HG02571 (cell line): ENCODE measurements at regions not wholly inside any gene's neighbourhood (a gene's known extent, or its start where the extent isn't known, plus 50 kb on each side); places are given as distances from the start of the nearest gene placed in this dataset.
"Not testable (repeated sequence)": the region's sequence is repeated elsewhere in the genome, so short reads cannot be mapped to it uniquely, and the experiment has no call there.

Experiments used
- ATAC-seq: cut with Tn5 transposase; IDR thresholded peaks from one replicate; pipeline ENCODE4 v1.9.1; 2021; ENCODE audit warnings: mild to moderate bottlenecking, moderate library complexity; ENCODE audit not compliant: unreplicated experiment

GRCh38 chrX:40380655-40381488, 199.9 kb upstream of the ATP6AP2 start:
- ATAC-seq, result no peak

GRCh38 chrX:40377684-40378083, 203.1 kb upstream of the ATP6AP2 start:
- no peak for ATAC-seq

- ATAC-seq, result no peak
These were observed 206.3 kb upstream of the ATP6AP2 start for GRCh38 chrX:40374486-40374885.

GRCh38 chrX:40373641-40374040, 207.1 kb upstream of the ATP6AP2 start:
- ATAC-seq, result no peak

- no peak for ATAC-seq
These were observed 207.7 kb upstream of the ATP6AP2 start for GRCh38 chrX:40373025-40373424.

- ATAC-seq, result no peak
These were observed 209.4 kb upstream of the ATP6AP2 start for GRCh38 chrX:40371376-40371775.

- no peak for ATAC-seq
These were observed 212.1 kb upstream of the ATP6AP2 start for GRCh38 chrX:40368611-40369061.

GRCh38 chrX:40366661-40367060, 214.1 kb upstream of the ATP6AP2 start:
- no peak for ATAC-seq

GRCh38 chrX:40362291-40362690, 218.5 kb upstream of the ATP6AP2 start:
- ATAC-seq, result not testable (repeated sequence)

GRCh38 chrX:40360557-40360956, 220.2 kb upstream of the ATP6AP2 start:
- no peak for ATAC-seq

GRCh38 chrX:40359593-40359992, 221.2 kb upstream of the ATP6AP2 start:
- ATAC-seq, result no peak

- no peak for ATAC-seq
These were observed 221.8 kb upstream of the ATP6AP2 start for GRCh38 chrX:40358994-40359393.

GRCh38 chrX:40349251-40349650, 231.5 kb upstream of the ATP6AP2 start:
- ATAC-seq, result no peak

GRCh38 chrX:40346379-40346778, 234.4 kb upstream of the ATP6AP2 start:
- no peak for ATAC-seq

GRCh38 chrX:40343319-40343718, 237.5 kb upstream of the ATP6AP2 start:
- ATAC-seq, result no peak

- no peak for ATAC-seq
These were observed 240.7 kb upstream of the ATP6AP2 start for GRCh38 chrX:40340116-40340515.

GRCh38 chrX:40333344-40333743, 235.6 kb upstream of the BCOR start:
- no peak for ATAC-seq

GRCh38 chrX:40331762-40332161, 234.0 kb upstream of the BCOR start:
- no peak for ATAC-seq

- ATAC-seq, result no peak
These were observed 233.6 kb upstream of the BCOR start for GRCh38 chrX:40331353-40331752.

- ATAC-seq, result no peak
These were observed 231.9 kb upstream of the BCOR start for GRCh38 chrX:40329616-40330015.

- ATAC-seq, result no peak
These were observed 229.3 kb upstream of the BCOR start for GRCh38 chrX:40327085-40327484.

- no peak for ATAC-seq
These were observed 228.6 kb upstream of the BCOR start for GRCh38 chrX:40326186-40326965.
